Esophagus muscularis mucosa (tissue), 4 donors: ENCODE measurements at regions not wholly inside any gene's neighbourhood (a gene's known extent, or its start where the extent isn't known, plus 50 kb on each side); places are given as distances from the start of the nearest gene placed in this dataset.

Experiments used
- DNase-seq: peaks from one replicate; pipeline ENCODE4 v3.0.0-alpha.2; 2017; ENCODE audit errors: extremely low spot score
- H3K27ac ChIP-seq, 4 donors: fragments of 200-600 bp; sonication (generic); replicated peaks in 1 of 4; 1 replicate in 3 of 4; 2 replicates in 1 of 4; pipeline ENCODE4 v1.5.1; 2016 to 2019; ENCODE audit warnings: mild to moderate bottlenecking in 1 of 4
- H3K27me3 ChIP-seq, 4 donors: fragments of 200-600 bp; sonication (generic); one replicate each; pipeline versions ENCODE4 v1.5.1 to v1.6.0; 2016 to 2019
- H3K36me3 ChIP-seq, 4 donors: fragments of 200-600 bp; sonication (generic); one replicate each; pipeline ENCODE4 v1.5.1; 2016 to 2019
- H3K4me1 ChIP-seq, 4 donors: fragments of 200-600 bp; sonication (generic); one replicate each; pipeline ENCODE4 v1.5.1; 2016 to 2019
- H3K4me3 ChIP-seq, 4 donors: fragments of 200-600 bp; sonication (generic); 1 replicate in 2 of 4; 2 replicates in 2 of 4; pipeline ENCODE4 v1.5.1; 2016 to 2019; ENCODE audit warnings: mild to moderate bottlenecking in 4 of 4, moderate library complexity in 1 of 4
- H3K9me3 ChIP-seq, 4 donors: fragments of 200-600 bp; sonication (generic); 1 replicate in 3 of 4; 2 replicates in 1 of 4; pipeline ENCODE4 v1.5.1; 2016 to 2019
- CTCF ChIP-seq, 3 experiments: fragments of 200-600 bp in 2 of 3; fragments of 450-650 bp in 1 of 3; sonication (generic) in 2 of 3; IDR thresholded peaks; one replicate each; pipeline ENCODE4 v1.5.1; 2017 to 2019; ENCODE audit warnings: antibody characterized with exemption in 3 of 3, mild to moderate bottlenecking in 2 of 3, moderate library complexity in 1 of 3
- EP300 ChIP-seq: sonication (generic); formaldehyde crosslinking; IDR thresholded peaks from one replicate; pipeline ENCODE4 v1.6.1; 2017; ENCODE audit warnings: antibody characterized with exemption
- POLR2A ChIP-seq: fragments of 450-650 bp; IDR thresholded peaks from one replicate; pipeline ENCODE4 v1.6.1; 2017; ENCODE audit warnings: antibody characterized with exemption, moderate library complexity, mild to moderate bottlenecking, low read depth
- POLR2AphosphoS5 ChIP-seq, 2 donors: sonication (generic); formaldehyde crosslinking; IDR thresholded peaks; one replicate each; pipeline ENCODE4 v1.6.1; 2017; ENCODE audit warnings: antibody characterized with exemption in 2 of 2
- WGBS: methylation state at CpG from one replicate; pipeline ENCODE4 v1.1.5; 2018; 5-methylcytosine and 5-hydroxymethylcytosine counted together
- intact Hi-C: fragments of 100-400 bp; cut with DNase I; formaldehyde crosslinking; loops from one replicate; pipeline ENCODE4 v1.15.1; 2023

GRCh38 chr13:33937373-33938098, 119.6 kb downstream of the RFC3 start:
- intact Hi-C loops = no loop called here

GRCh38 chr13:33940256-33940655, 122.3 kb downstream of the RFC3 start:
- Histone ChIP-seq H3K27me3 (no peaks in the 10 kb centered on the region), H3K4me3 (no peak overlapping the region), H3K9me3 (no peaks in the 10 kb centered on the region), H3K36me3 (no peaks in the 10 kb centered on the region), H3K27ac (no peak overlapping the region), H3K4me1 (no peaks in the 10 kb centered on the region)
- TF ChIP-seq EP300 (no peak), POLR2AphosphoS5 (IDR thresholded peaks at IDR 0.05) (no peak), POLR2A (no peak), CTCF (IDR thresholded peaks at IDR 0.05) (no peak)
- WGBS = 97% methylated on average over 1 of the region's 1 CpG
- intact Hi-C loops = no loop called here
- no peak for DNase-seq

More at GRCh38 chr13:33937373-33938098, 119.6 kb downstream of the RFC3 start:
- Histone ChIP-seq H3K4me1 (peaks cover 0 to 11% (median 0%) of the 10 kb centered on the region in 4 donors), H3K4me3 (no peak overlapping the region), H3K9me3 (no peaks in the 10 kb centered on the region), H3K27ac (no peak overlapping the region), H3K27me3 (no peaks in the 10 kb centered on the region), H3K36me3 (no peaks in the 10 kb centered on the region)
- no peak for DNase-seq
- WGBS = 86% methylated on average over 3 of the region's 3 CpGs
- TF ChIP-seq CTCF (IDR thresholded peaks at IDR 0.05) = no peak

- no peak overlapping the region for H3K27ac ChIP-seq
- H3K36me3 ChIP-seq = no peaks in the 10 kb centered on the region
- no peak for DNase-seq
- 95% methylated on average over 5 of the region's 5 CpGs for WGBS
- TF ChIP-seq POLR2A = no peak
- no peaks in the 10 kb centered on the region for H3K9me3 ChIP-seq
- no peak overlapping the region for H3K4me3 ChIP-seq
- intact Hi-C loops = no loop called here
- no peaks in the 10 kb centered on the region for H3K4me1 ChIP-seq
- no peaks in the 10 kb centered on the region for H3K27me3 ChIP-seq
Measured at GRCh38 chr13:33940898-33941297, 122.9 kb downstream of the RFC3 start.

GRCh38 chr13:33945477-33945876, 127.5 kb downstream of the RFC3 start:
- 90% methylated on average over 4 of the region's 4 CpGs for WGBS
- H3K4me1 ChIP-seq = no peaks in the 10 kb centered on the region
- intact Hi-C loops = no loop called here
- no peaks in the 10 kb centered on the region for H3K27me3 ChIP-seq
- H3K9me3 ChIP-seq = no peaks in the 10 kb centered on the region
- TF ChIP-seq POLR2AphosphoS5 (IDR thresholded peaks at IDR 0.05) (no peak), POLR2A (no peak), CTCF (IDR thresholded peaks at IDR 0.05) (no peak), EP300 (no peak)
- no peaks in the 10 kb centered on the region for H3K36me3 ChIP-seq
- H3K4me3 ChIP-seq = no peak overlapping the region
- no peak for DNase-seq
- H3K27ac ChIP-seq = no peak overlapping the region

GRCh38 chr13:33953203-33953602, 135.3 kb downstream of the RFC3 start:
- TF ChIP-seq POLR2AphosphoS5 (IDR thresholded peaks at IDR 0.05) (no peak), EP300 (no peak), POLR2A (no peak), CTCF (IDR thresholded peaks at IDR 0.05) (no peak)
- intact Hi-C loops = no loop called here
- no peaks in the 10 kb centered on the region for H3K27me3 ChIP-seq
- no peaks in the 10 kb centered on the region for H3K36me3 ChIP-seq
- H3K4me1 ChIP-seq = no peaks in the 10 kb centered on the region
- no peak overlapping the region for H3K27ac ChIP-seq
- H3K4me3 ChIP-seq = no peak overlapping the region
- DNase-seq = no peak
- H3K9me3 ChIP-seq = no peaks in the 10 kb centered on the region
- 88% methylated on average over 1 of the region's 1 CpG for WGBS
